Vagina (tissue), 2 donors: ENCODE measurements at regions not wholly inside any gene's neighbourhood (a gene's known extent, or its start where the extent isn't known, plus 50 kb on each side); places are given as distances from the start of the nearest gene placed in this dataset.

Source experiments
- DNase-seq, 2 donors: peaks; one replicate each; pipeline ENCODE4 v3.0.0-alpha.2; 2017; ENCODE audit errors: extremely low spot score in 2 of 2
- H3K27ac ChIP-seq: fragments of 200-600 bp; sonication (generic); one replicate; pipeline ENCODE4 v1.5.1; 2019
- H3K27me3 ChIP-seq: fragments of 200-600 bp; sonication (generic); one replicate; pipeline ENCODE4 v1.5.1; 2019
- H3K36me3 ChIP-seq, 2 donors: fragments of 200-600 bp; sonication (generic); one replicate each; pipeline ENCODE4 v1.5.1; 2017 to 2019
- H3K4me1 ChIP-seq: fragments of 200-600 bp; sonication (generic); one replicate; pipeline ENCODE4 v1.5.1; 2019
- H3K4me3 ChIP-seq, 2 donors: fragments of 200-600 bp; sonication (generic); 1 replicate in 1 of 2; 2 replicates in 1 of 2; pipeline ENCODE4 v1.5.1; 2016 to 2019
- H3K9me3 ChIP-seq: fragments of 200-600 bp; sonication (generic); one replicate; pipeline ENCODE4 v1.5.1; 2019
- POLR2A ChIP-seq, 2 donors: fragments of 450-650 bp; IDR thresholded peaks; one replicate each; pipeline ENCODE4 v1.6.1; 2017; ENCODE audit warnings: antibody characterized with exemption in 2 of 2, mild to moderate bottlenecking in 2 of 2, moderate library complexity in 2 of 2
- POLR2AphosphoS5 ChIP-seq, 2 donors: sonication (generic); formaldehyde crosslinking; IDR thresholded peaks; one replicate each; pipeline ENCODE4 v1.9.0; 2017; ENCODE audit warnings: antibody characterized with exemption in 2 of 2, mild to moderate bottlenecking in 2 of 2, low read depth in 1 of 2; ENCODE audit not compliant: insufficient read depth in 1 of 2
- intact Hi-C: fragments of 100-400 bp; cut with DNase I; formaldehyde crosslinking; loops from one replicate; pipeline ENCODE4 v1.15.1; 2023
- TF ChIP-seq, protein P1 (sequence below), 3 experiments: fragments of 450-650 bp in 2 of 3; fragments of 200-600 bp in 1 of 3; sonication (generic) in 1 of 3; IDR thresholded peaks; one replicate each; pipeline ENCODE4 v1.5.1; 2017 to 2019; ENCODE audit warnings: antibody characterized with exemption in 3 of 3, mild to moderate bottlenecking in 2 of 3, moderate library complexity in 2 of 3

DNA sequence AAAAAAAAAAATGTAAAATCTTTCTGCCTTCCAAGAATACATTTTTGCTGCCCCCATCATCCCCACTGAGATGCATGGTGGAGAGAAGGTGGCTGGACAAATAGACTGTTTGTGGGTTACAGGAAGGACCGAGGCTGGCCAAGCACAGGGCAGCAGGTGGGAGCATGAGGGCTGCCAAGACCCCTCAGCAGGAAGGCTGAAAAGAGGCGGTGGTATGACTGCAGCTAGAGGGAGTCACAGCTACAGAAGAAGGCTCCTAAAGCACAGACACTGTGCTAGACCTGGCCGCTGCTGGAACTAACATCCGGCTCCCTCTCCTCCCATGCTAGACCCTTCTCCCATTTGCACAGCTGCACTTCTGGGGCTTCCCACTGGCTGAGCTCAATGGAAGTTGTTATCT lies 289.6 kb downstream of the TCERG1L start:
- no peak overlapping the region for H3K4me3 ChIP-seq
- no peaks in the 10 kb centered on the region for H3K36me3 ChIP-seq
- intact Hi-C loops: no loop called here
- H3K4me1 ChIP-seq: no peaks in the 10 kb centered on the region
- no peak overlapping the region for H3K27ac ChIP-seq
- TF ChIP-seq POLR2A (IDR thresholded peaks at IDR 0.05): no peak
- H3K27me3 ChIP-seq: no peaks in the 10 kb centered on the region
- no peak for DNase-seq
- no peaks in the 10 kb centered on the region for H3K9me3 ChIP-seq

DNA sequence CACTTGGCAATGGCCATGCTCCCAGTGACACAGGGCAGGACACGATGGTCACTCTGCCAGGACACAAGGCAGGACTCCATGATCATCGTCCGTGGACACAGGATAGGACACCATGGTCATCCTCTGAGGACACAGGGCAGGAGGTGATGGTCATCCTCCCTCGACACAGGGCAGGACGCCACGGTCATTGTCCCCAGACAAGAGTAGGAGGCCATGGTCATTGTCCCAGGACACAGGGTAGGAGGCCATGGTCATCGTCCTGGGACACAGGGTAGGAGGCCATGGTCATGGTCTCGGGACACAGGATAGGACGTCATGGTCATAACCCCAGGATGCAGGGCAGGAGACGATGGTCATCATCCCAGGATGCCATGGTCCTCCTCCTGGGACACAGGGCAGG lies 289.2 kb downstream of the TCERG1L start:
- Histone ChIP-seq H3K9me3 (no peaks in the 10 kb centered on the region), H3K36me3 (no peaks in the 10 kb centered on the region), H3K4me1 (no peaks in the 10 kb centered on the region), H3K27ac (no peak overlapping the region), H3K27me3 (no peaks in the 10 kb centered on the region), H3K4me3 (no peak overlapping the region)
- no peak for DNase-seq
- intact Hi-C loops: no loop called here
- TF ChIP-seq POLR2AphosphoS5 (IDR thresholded peaks at IDR 0.05; ENCODE audit: insufficient read depth in 1 of 2, low read depth in 1 of 2) (no peak), POLR2A (IDR thresholded peaks at IDR 0.05) (no peak)
- TF ChIP-seq, protein P1, sequence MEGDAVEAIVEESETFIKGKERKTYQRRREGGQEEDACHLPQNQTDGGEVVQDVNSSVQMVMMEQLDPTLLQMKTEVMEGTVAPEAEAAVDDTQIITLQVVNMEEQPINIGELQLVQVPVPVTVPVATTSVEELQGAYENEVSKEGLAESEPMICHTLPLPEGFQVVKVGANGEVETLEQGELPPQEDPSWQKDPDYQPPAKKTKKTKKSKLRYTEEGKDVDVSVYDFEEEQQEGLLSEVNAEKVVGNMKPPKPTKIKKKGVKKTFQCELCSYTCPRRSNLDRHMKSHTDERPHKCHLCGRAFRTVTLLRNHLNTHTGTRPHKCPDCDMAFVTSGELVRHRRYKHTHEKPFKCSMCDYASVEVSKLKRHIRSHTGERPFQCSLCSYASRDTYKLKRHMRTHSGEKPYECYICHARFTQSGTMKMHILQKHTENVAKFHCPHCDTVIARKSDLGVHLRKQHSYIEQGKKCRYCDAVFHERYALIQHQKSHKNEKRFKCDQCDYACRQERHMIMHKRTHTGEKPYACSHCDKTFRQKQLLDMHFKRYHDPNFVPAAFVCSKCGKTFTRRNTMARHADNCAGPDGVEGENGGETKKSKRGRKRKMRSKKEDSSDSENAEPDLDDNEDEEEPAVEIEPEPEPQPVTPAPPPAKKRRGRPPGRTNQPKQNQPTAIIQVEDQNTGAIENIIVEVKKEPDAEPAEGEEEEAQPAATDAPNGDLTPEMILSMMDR (IDR thresholded peaks at IDR 0.05): no peak

DNA sequence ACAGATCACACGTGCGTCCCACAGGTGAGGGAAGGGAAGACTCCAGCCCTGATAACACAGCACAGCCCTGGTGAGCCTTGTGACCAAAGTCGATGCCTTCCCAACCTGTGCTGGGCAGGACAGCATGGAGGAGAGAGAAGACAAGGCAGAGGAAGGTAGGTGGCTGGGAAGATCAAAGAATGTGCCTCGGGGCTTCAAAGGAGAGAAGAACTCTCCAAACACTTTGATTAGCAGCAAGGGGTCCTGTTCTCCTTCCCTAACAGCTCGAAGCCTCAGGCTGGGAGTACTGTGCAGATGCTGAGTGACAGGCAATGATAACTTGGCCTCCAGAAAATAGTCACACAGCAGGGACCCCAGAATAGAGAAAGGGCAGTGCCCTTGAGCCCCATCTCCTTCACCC lies 288.5 kb downstream of the TCERG1L start:
- H3K36me3 ChIP-seq: no peaks in the 10 kb centered on the region
- intact Hi-C loops: no loop called here
- H3K4me3 ChIP-seq: no peak overlapping the region
- H3K27me3 ChIP-seq: no peaks in the 10 kb centered on the region
- no peaks in the 10 kb centered on the region for H3K4me1 ChIP-seq
- H3K27ac ChIP-seq: no peak overlapping the region
- DNase-seq: no peak
- TF ChIP-seq POLR2AphosphoS5 (IDR thresholded peaks at IDR 0.05; ENCODE audit: insufficient read depth in 1 of 2, low read depth in 1 of 2): no peak
- no peak for TF ChIP-seq POLR2A (IDR thresholded peaks at IDR 0.05)
- TF ChIP-seq, protein P1 (IDR thresholded peaks at IDR 0.05): no peak
- no peaks in the 10 kb centered on the region for H3K9me3 ChIP-seq

DNA sequence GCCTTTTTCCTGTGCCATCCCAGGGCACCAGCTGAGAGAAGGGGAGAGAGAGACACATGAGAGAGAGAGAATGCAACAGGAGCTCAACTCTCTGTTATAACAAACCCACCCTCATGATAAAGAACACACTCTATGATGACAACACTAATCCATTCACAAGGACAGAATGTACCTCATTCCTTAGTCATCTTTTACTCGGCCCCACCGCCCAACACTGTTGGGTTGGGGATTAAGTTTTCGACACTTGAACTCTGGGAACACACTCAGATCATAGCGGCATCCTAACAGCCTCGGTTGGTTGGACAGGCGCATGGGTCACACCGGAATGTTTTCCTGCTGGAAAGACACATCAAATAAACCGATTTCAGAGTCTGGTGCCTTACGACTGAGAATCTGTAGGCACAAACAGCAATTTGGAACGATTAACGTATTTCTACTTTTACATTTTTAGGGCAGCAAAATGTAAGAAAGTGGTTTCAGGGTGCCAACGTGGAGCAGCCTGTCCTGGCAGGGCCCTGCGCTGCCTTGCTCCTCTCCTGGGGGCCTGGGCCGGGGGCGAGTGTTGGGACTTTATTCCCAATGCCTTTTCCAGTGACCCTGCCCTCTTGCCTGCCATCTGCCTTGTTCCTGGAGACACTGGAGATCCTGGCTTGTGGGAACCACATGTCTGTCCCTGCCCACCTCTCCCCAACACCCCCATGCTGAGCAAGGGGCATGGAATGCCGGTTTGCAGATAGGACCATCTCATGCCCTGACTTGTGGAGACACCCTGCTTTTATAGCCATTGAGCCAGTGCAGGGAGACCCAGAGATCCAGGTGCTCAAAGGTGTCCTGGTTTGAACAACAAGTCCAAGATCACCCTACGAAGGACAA lies 287.0 kb downstream of the TCERG1L start:
- H3K4me1 ChIP-seq: no peaks in the 10 kb centered on the region
- H3K36me3 ChIP-seq: no peaks in the 10 kb centered on the region
- TF ChIP-seq POLR2AphosphoS5 (IDR thresholded peaks at IDR 0.05; ENCODE audit: insufficient read depth in 1 of 2, low read depth in 1 of 2): no peak
- TF ChIP-seq POLR2A (IDR thresholded peaks at IDR 0.05): no peak
- TF ChIP-seq, protein P1 (IDR thresholded peaks at IDR 0.05): no peak
- no peaks in the 10 kb centered on the region for H3K9me3 ChIP-seq
- no peak overlapping the region for H3K27ac ChIP-seq
- H3K4me3 ChIP-seq: no peak overlapping the region
- DNase-seq: no peak
- intact Hi-C loops: no loop called here
- no peaks in the 10 kb centered on the region for H3K27me3 ChIP-seq

DNA sequence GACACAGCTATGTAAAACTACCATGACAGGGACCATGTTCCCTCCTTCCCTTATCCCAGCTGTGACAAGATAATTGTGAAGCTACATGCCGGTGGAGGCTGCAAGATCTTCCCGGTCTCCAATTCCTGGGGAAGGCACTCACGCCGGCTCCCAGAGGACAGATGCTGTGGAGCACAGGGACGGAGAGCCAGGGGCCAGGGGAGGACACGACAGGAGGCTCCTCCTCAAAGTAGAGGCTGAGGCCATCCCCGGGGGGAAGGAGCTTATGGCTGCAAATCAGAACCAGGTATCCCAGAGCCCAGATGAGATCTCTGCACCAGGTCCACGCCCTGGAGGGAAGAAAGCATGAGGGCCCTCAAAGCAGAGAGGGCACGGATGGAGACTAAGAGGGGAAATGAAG lies 286.2 kb downstream of the TCERG1L start:
- intact Hi-C loops: no loop called here
- Histone ChIP-seq H3K9me3 (no peaks in the 10 kb centered on the region), H3K27ac (no peak overlapping the region), H3K4me1 (no peaks in the 10 kb centered on the region), H3K36me3 (no peaks in the 10 kb centered on the region), H3K27me3 (no peaks in the 10 kb centered on the region), H3K4me3 (no peak overlapping the region)
- TF ChIP-seq POLR2A (IDR thresholded peaks at IDR 0.05): no peak
- TF ChIP-seq, protein P1 (IDR thresholded peaks at IDR 0.05): no peak
- DNase-seq: no peak
